Body of pancreas (tissue), 4 donors: ENCODE measurements at regions not wholly inside any gene's neighbourhood (a gene's known extent, or its start where the extent isn't known, plus 50 kb on each side); places are given as distances from the start of the nearest gene placed in this dataset.
A peak's percentile ranks its signal among the peaks of the same experiment; 100 is the strongest.

ENCODE experiments used
- ATAC-seq: fragments of 150-250 bp; one replicate; pipeline ENCODE4 v1.9.1; 2016
- DNase-seq, 4 donors: peaks; one replicate each; pipeline ENCODE4 v3.0.0-alpha.2; 2019
- H3K27ac ChIP-seq, 4 donors: fragments of 200-600 bp; sonication (generic); 1 replicate in 3 of 4; 2 replicates in 1 of 4; pipeline versions ENCODE4 v1.5.1 to v1.6.1; 2016 to 2019; ENCODE audit warnings: mild to moderate bottlenecking in 1 of 4, mixed read lengths in 1 of 4, moderate library complexity in 1 of 4
- H3K27me3 ChIP-seq, 2 donors: fragments of 200-600 bp; sonication (generic); one replicate each; pipeline ENCODE4 v1.6.0; 2016; ENCODE audit warnings: mild to moderate bottlenecking in 1 of 2
- H3K36me3 ChIP-seq, 2 donors: fragments of 200-600 bp; sonication (generic); replicated peaks in 1 of 2; 2 replicates each; pipeline ENCODE4 v1.5.1; 2016; ENCODE audit warnings: low read depth in 2 of 2; ENCODE audit not compliant: insufficient read depth in 1 of 2
- H3K4me1 ChIP-seq: fragments of 200-600 bp; sonication (generic); one replicate; pipeline ENCODE4 v1.6.0; 2016
- H3K4me3 ChIP-seq, 2 donors: fragments of 200-600 bp; sonication (generic); 1 replicate in 1 of 2; 2 replicates in 1 of 2; pipeline ENCODE4 v1.5.1; 2016 to 2019
- H3K9me3 ChIP-seq, 3 donors: fragments of 200-600 bp; sonication (generic); 1 replicate in 2 of 3; 2 replicates in 1 of 3; pipeline ENCODE4 v1.5.1; 2016
- CTCF ChIP-seq, 7 experiments: fragments of 450-650 bp in 4 of 7; fragments of 200-600 bp in 3 of 7; sonication (generic) in 3 of 7; IDR thresholded peaks; one replicate each; pipeline ENCODE4 v1.5.1; 2016 to 2019; ENCODE audit warnings: antibody characterized with exemption in 7 of 7
- POLR2A ChIP-seq, 3 donors: fragments of 450-650 bp; IDR thresholded peaks; one replicate each; pipeline ENCODE4 v1.6.1; 2016; ENCODE audit warnings: antibody characterized with exemption in 3 of 3, mild to moderate bottlenecking in 2 of 3
- WGBS, 2 donors: methylation state at CpG; one replicate each; pipeline ENCODE4 v1.1.5; 2017; 5-methylcytosine and 5-hydroxymethylcytosine counted together
- intact Hi-C: fragments of 100-400 bp; cut with DNase I; formaldehyde crosslinking; loops from one replicate; pipeline ENCODE4 v1.15.1; 2023

GRCh38 chr6:81328700-81329099 lies 423.8 kb downstream of the TENT5A start:
- DNase-seq (no peak), ATAC-seq (no peak)
- Histone ChIP-seq H3K4me1 (no peaks in the 10 kb centered on the region), H3K27ac (no peak overlapping the region), H3K4me3 (no peak overlapping the region), H3K36me3 (no peaks in the 10 kb centered on the region), H3K9me3 (no peaks in the 10 kb centered on the region), H3K27me3 (no peaks in the 10 kb centered on the region)
- WGBS, 2 donors: 65 to 69% methylated on average over 2 of the region's 2 CpGs
- intact Hi-C loops: no loop called here
- no peak for TF ChIP-seq POLR2A (IDR thresholded peaks at IDR 0.05)
- no peak for TF ChIP-seq CTCF (IDR thresholded peaks at IDR 0.05)

- no peak for TF ChIP-seq POLR2A (IDR thresholded peaks at IDR 0.05)
- WGBS, 2 donors: 47 to 56% methylated on average over 7 of the region's 7 CpGs
- H3K4me3 ChIP-seq: no peak overlapping the region
- H3K27me3 ChIP-seq: no peaks in the 10 kb centered on the region
- no peaks in the 10 kb centered on the region for H3K4me1 ChIP-seq
- H3K9me3 ChIP-seq: no peaks in the 10 kb centered on the region
- intact Hi-C loops: no loop called here
- no peak overlapping the region for H3K27ac ChIP-seq
- DNase-seq (peak in 1 of 4 donors; percentile 2), ATAC-seq (no peak)
- no peaks in the 10 kb centered on the region for H3K36me3 ChIP-seq
Measured at GRCh38 chr6:81326881-81327561, 425.5 kb downstream of the TENT5A start.

GRCh38 chr6:81309811-81310210 lies 442.7 kb downstream of the TENT5A start:
- no peak for ATAC-seq
- Histone ChIP-seq H3K27me3 (no peaks in the 10 kb centered on the region), H3K4me3 (no peak overlapping the region), H3K27ac (no peak overlapping the region), H3K36me3 (no peaks in the 10 kb centered on the region), H3K9me3 (no peaks in the 10 kb centered on the region), H3K4me1 (no peaks in the 10 kb centered on the region)
- TF ChIP-seq CTCF (IDR thresholded peaks at IDR 0.05): no peak
- intact Hi-C loops: no loop called here
- WGBS, 2 donors: 75 to 90% methylated on average over 2 of the region's 2 CpGs
- DNase-seq: no peak

- Histone ChIP-seq H3K9me3 (no peaks in the 10 kb centered on the region), H3K36me3 (no peaks in the 10 kb centered on the region), H3K4me1 (no peaks in the 10 kb centered on the region), H3K4me3 (no peak overlapping the region), H3K27ac (no peak overlapping the region), H3K27me3 (no peaks in the 10 kb centered on the region)
- intact Hi-C loops: no loop called here
- 75 to 81% methylated on average over 6 of the region's 6 CpGs for WGBS, 2 donors
- ATAC-seq: no peak
- no peak for DNase-seq
- TF ChIP-seq CTCF (IDR thresholded peaks at IDR 0.05) (no peak), POLR2A (IDR thresholded peaks at IDR 0.05) (no peak)
Measured at GRCh38 chr6:81308577-81309279, 443.8 kb downstream of the TENT5A start.

GRCh38 chr6:81307651-81308214 lies 444.7 kb downstream of the TENT5A start:
- Histone ChIP-seq H3K36me3 (no peaks in the 10 kb centered on the region), H3K4me1 (no peaks in the 10 kb centered on the region), H3K27ac (no peak overlapping the region), H3K4me3 (no peak overlapping the region), H3K9me3 (no peaks in the 10 kb centered on the region), H3K27me3 (no peaks in the 10 kb centered on the region)
- 73 to 77% methylated on average over 4 of the region's 4 CpGs for WGBS, 2 donors
- TF ChIP-seq POLR2A (IDR thresholded peaks at IDR 0.05) (no peak), CTCF (IDR thresholded peaks at IDR 0.05) (no peak)
- intact Hi-C loops: no loop called here
- no peak for DNase-seq
- no peak for ATAC-seq
